GM23248 (cell line): ENCODE measurements at regions not wholly inside any gene's neighbourhood (a gene's known extent, or its start where the extent isn't known, plus 50 kb on each side); places are given as distances from the start of the nearest gene placed in this dataset.

Experiments used
- EZH2 ChIP-seq: fragments of 200-600 bp; sonication (generic); IDR thresholded peaks from 2 replicates; pipeline ENCODE4 v1.6.1; 2018; ENCODE audit warnings: antibody characterized with exemption, mild to moderate bottlenecking; ENCODE audit not compliant: insufficient read depth, poor library complexity, severe bottlenecking
- EZH2phosphoT487 ChIP-seq: fragments of 200-600 bp; sonication (generic); IDR thresholded peaks from 2 replicates; pipeline ENCODE4 v1.6.1; 2018; ENCODE audit warnings: antibody characterized with exemption, moderate library complexity, mild to moderate bottlenecking, low read depth; ENCODE audit not compliant: insufficient read depth

GRCh38 chrX:1873671-1874070, 258.8 kb downstream of the ASMT start:
- TF ChIP-seq EZH2 (no peak), EZH2phosphoT487 (no peak)
